ENCODE measurements at regions not wholly inside any gene's neighbourhood (a gene's known extent, or its start where the extent isn't known, plus 50 kb on each side); places are given as distances from the start of the nearest gene placed in this dataset.

GRCh38 chr9:100937382-100937781 is 91.1 kb upstream of the PLPPR1 start:
- DNase-seq (ENCODE audit: low read depth in 3 of 3, low spot score in 1 of 3), result no peak

- DNase-seq (ENCODE audit: low read depth in 3 of 3, low spot score in 1 of 3), result no peak
These were observed 90.0 kb upstream of the PLPPR1 start for GRCh38 chr9:100938507-100938906.

GRCh38 chr9:100939636-100940035 is 88.9 kb upstream of the PLPPR1 start:
- DNase-seq (ENCODE audit: low read depth in 3 of 3, low spot score in 1 of 3), result no peak

GRCh38 chr9:100959226-100959625 is 69.3 kb upstream of the PLPPR1 start:
- no peak for DNase-seq (ENCODE audit: low read depth in 3 of 3, low spot score in 1 of 3)

Measured in stimulated activated CD4-positive, alpha-beta T cell treated with anti-CD3 and anti-CD28 coated beads, TNF-alpha, amount 100 ng/mL, for 1 hour (primary cell).